Naive B cell (primary cell): ENCODE measurements at regions not wholly inside any gene's neighbourhood (a gene's known extent, or its start where the extent isn't known, plus 50 kb on each side); places are given as distances from the start of the nearest gene placed in this dataset.
"Not testable (repeated sequence)": the region's sequence is repeated elsewhere in the genome, so short reads cannot be mapped to it uniquely, and the experiment has no call there.

ENCODE experiments used
- ATAC-seq, 2 donors: fragments of 150-1000 bp; cut with Tn5 transposase; 2 replicates each; pipeline ENCODE4 v1.10.0; 2021; ENCODE audit warnings: low read depth in 2 of 2, mild to moderate bottlenecking in 2 of 2, moderate library complexity in 2 of 2
- DNase-seq: peaks from one replicate; pipeline ENCODE4 v3.0.0; 2022
- H3K27ac Mint-ChIP-seq, 6 donors: one replicate each; pipeline ENCODE4 v1.8.0; 2020 to 2022; ENCODE audit warnings: mild to moderate bottlenecking in 6 of 6, mixed read lengths in 6 of 6, moderate library complexity in 5 of 6, inconsistent platforms in 2 of 6
- H3K27me3 Mint-ChIP-seq, 3 donors: one replicate each; pipeline ENCODE4 v1.8.0; 2021 to 2022; ENCODE audit warnings: mixed read lengths in 3 of 3, mild to moderate bottlenecking in 1 of 3
- H3K36me3 Mint-ChIP-seq, 2 donors: one replicate each; pipeline ENCODE4 v1.8.0; 2020 to 2022; ENCODE audit warnings: mixed read lengths in 2 of 2, inconsistent platforms in 1 of 2, mild to moderate bottlenecking in 1 of 2
- H3K4me1 Mint-ChIP-seq, 3 donors: one replicate each; pipeline ENCODE4 v1.8.0; 2020 to 2022; ENCODE audit warnings: mixed read lengths in 3 of 3, inconsistent platforms in 1 of 3, mild to moderate bottlenecking in 1 of 3, moderate library complexity in 1 of 3
- H3K4me3 Mint-ChIP-seq, 8 donors: one replicate each; pipeline ENCODE4 v1.8.0; 2020 to 2022; ENCODE audit warnings: mild to moderate bottlenecking in 8 of 8, mixed read lengths in 8 of 8, moderate library complexity in 8 of 8, inconsistent platforms in 2 of 8
- H3K9me3 Mint-ChIP-seq, 7 donors: one replicate each; pipeline ENCODE4 v1.8.0; 2020 to 2022; ENCODE audit warnings: mixed read lengths in 7 of 7, mild to moderate bottlenecking in 5 of 7, inconsistent platforms in 2 of 7, moderate library complexity in 1 of 7

DNA sequence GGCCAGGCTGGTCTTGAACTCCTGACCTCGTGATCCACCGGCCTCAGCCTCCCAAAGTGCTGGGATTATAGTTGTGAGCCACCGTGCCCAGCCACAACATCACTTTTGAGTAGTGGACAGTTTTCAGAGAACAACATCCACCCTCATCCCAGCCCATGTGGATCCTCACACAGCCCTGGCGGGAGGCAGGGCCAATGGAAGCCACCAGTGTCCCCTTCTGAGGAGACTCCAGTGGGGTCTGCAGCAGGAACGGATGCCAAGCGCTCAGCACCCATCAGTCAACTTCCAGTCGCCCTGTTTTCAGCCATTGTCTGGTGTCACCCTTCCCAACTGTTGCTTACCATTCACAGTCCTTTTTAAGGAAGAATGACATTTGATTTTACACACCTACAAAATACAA is 302.5 kb downstream of the BCL2L11 start:
- H3K4me1 Mint-ChIP-seq, result peaks cover 21 to 24% (median 23%) of the 10 kb centered on the region in 3 donors
- not testable (repeated sequence) for H3K9me3 Mint-ChIP-seq, H3K27ac Mint-ChIP-seq, H3K4me3 Mint-ChIP-seq, H3K36me3 Mint-ChIP-seq, DNase-seq, H3K27me3 Mint-ChIP-seq, ATAC-seq

DNA sequence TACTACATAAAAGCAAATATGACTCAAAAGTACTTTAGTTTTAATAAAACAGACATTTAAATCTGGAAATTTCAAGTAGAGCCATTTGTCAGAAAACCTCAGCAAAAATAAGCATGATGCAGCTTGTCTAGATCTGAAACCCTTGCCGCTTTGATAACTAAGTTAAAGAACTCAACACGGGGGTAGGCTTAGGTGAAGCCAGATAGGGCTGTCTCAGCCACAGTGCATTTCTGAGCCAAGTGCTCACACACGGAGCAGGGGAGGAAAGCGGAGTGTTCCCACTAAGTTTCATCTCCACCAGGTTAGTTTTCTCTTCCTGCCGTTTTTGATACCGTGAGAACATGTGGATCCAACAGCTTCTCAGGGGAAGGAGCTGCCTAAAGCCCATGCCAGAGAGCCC is 303.5 kb downstream of the BCL2L11 start:
- ATAC-seq, DNase-seq, H3K36me3 Mint-ChIP-seq, H3K9me3 Mint-ChIP-seq, H3K27ac Mint-ChIP-seq, H3K27me3 Mint-ChIP-seq, H3K4me3 Mint-ChIP-seq: not testable (repeated sequence)
- peaks cover 28 to 30% (median 30%) of the 10 kb centered on the region in 3 donors for H3K4me1 Mint-ChIP-seq

DNA sequence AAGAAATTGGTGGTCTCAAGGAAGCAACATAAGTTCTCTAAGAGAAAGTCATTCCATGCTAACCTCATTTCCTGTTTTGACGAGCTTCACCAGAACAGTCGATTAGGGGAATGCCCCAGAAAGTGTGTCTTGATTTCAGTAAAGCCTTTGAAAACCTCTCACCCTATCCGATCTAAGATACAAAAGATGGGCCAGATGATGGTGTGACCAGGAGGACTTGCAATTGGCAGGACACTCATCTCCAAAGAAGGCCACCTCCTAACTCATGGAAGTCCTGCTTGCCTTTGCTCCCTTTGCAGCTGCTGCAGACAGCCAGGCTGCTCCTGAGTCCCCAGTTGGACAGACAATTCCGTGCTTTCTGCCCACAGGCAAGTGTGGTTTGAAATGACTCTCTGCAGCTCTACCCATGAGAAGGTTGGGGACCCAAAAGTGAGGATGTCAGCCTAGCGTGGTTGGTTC is 304.2 kb downstream of the BCL2L11 start:
- H3K27me3 Mint-ChIP-seq, H3K9me3 Mint-ChIP-seq, DNase-seq, H3K36me3 Mint-ChIP-seq: not testable (repeated sequence)
- Mint-ChIP-seq H3K4me3 (peak overlapping the region in 1 of 8 donors; percentile 29), H3K4me1 (peaks cover 28 to 33% (median 30%) of the 10 kb centered on the region in 3 donors), H3K27ac (peak overlapping the region in 3 of 6 donors; percentile 12 to 89 (median 34))
- peak; percentile 71 to 75 for ATAC-seq

GRCh38 chr2:111425789-111426201 is 305.1 kb downstream of the BCL2L11 start:
- peak overlapping the region in 4 of 6 donors; percentile 60 to 89 (median 72) for H3K27ac Mint-ChIP-seq

DNA sequence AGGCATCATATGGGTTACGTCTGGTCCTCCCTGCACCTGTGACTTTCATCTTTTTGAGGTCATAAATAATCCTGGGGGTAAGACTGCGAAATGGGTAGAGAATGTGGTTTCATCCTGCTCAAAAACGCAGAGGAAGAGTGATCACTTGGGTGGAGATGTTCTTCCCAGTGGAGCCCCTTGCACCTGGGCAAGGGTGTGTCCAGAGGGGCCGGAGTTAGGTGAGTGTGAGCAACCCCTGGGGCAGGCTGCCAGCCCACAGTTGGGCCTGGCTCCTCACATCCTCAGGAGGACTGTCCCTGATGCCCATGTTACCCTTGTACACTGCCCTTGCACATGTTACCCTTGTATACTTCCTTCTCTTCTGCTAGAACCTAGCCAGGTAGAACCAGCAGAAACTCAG is 306.6 kb downstream of the BCL2L11 start:
- Mint-ChIP-seq H3K4me3 (peak overlapping the region in 5 of 8 donors; percentile 47 to 75 (median 56)), H3K4me1 (peaks cover 28 to 44% (median 28%) of the 10 kb centered on the region in 3 donors), H3K27ac (peak overlapping the region in 2 of 6 donors; percentile 73 to 91)
- DNase-seq, H3K36me3 Mint-ChIP-seq, ATAC-seq, H3K27me3 Mint-ChIP-seq, H3K9me3 Mint-ChIP-seq: not testable (repeated sequence)

More at GRCh38 chr2:111425789-111426201, 305.1 kb downstream of the BCL2L11 start:
- H3K36me3 Mint-ChIP-seq, H3K27me3 Mint-ChIP-seq, H3K9me3 Mint-ChIP-seq, DNase-seq, ATAC-seq: not testable (repeated sequence)
- peak overlapping the region in 2 of 8 donors; percentile 25 to 35 for H3K4me3 Mint-ChIP-seq
- peaks cover 26 to 34% (median 30%) of the 10 kb centered on the region in 3 donors for H3K4me1 Mint-ChIP-seq

- peak overlapping the region; percentile 26 to 82 (median 78) for H3K4me3 Mint-ChIP-seq
- not testable (repeated sequence) for H3K9me3 Mint-ChIP-seq, DNase-seq, H3K27me3 Mint-ChIP-seq, ATAC-seq, H3K36me3 Mint-ChIP-seq
- peak overlapping the region; percentile 88 to 95 (median 94) for H3K27ac Mint-ChIP-seq
- H3K4me1 Mint-ChIP-seq, result peaks cover 24 to 47% (median 31%) of the 10 kb centered on the region in 3 donors
Observed at GRCh38 chr2:111428915-111429314, 308.2 kb downstream of the BCL2L11 start.

GRCh38 chr2:111429353-111429752 is 308.6 kb downstream of the BCL2L11 start:
- peaks cover 24 to 49% (median 31%) of the 10 kb centered on the region in 3 donors for H3K4me1 Mint-ChIP-seq
- DNase-seq (peak; percentile 67), ATAC-seq (peak; percentile 56 to 67)
- H3K27ac Mint-ChIP-seq, result peak overlapping the region; percentile 84 to 95 (median 94)
- H3K27me3 Mint-ChIP-seq, H3K36me3 Mint-ChIP-seq, H3K9me3 Mint-ChIP-seq: not testable (repeated sequence)
- H3K4me3 Mint-ChIP-seq, result peak overlapping the region; percentile 26 to 82 (median 74)

GRCh38 chr2:111430817-111431661 is 310.3 kb downstream of the BCL2L11 start:
- Mint-ChIP-seq H3K27ac (peak overlapping the region; percentile 81 to 97 (median 94)), H3K4me1 (peaks cover 28 to 43% (median 29%) of the 10 kb centered on the region in 3 donors), H3K4me3 (peak overlapping the region; percentile 15 to 84 (median 58))
- ATAC-seq (peak; percentile 81 to 82), DNase-seq (peak; percentile 25)
- H3K36me3 Mint-ChIP-seq, H3K27me3 Mint-ChIP-seq, H3K9me3 Mint-ChIP-seq: not testable (repeated sequence)

DNA sequence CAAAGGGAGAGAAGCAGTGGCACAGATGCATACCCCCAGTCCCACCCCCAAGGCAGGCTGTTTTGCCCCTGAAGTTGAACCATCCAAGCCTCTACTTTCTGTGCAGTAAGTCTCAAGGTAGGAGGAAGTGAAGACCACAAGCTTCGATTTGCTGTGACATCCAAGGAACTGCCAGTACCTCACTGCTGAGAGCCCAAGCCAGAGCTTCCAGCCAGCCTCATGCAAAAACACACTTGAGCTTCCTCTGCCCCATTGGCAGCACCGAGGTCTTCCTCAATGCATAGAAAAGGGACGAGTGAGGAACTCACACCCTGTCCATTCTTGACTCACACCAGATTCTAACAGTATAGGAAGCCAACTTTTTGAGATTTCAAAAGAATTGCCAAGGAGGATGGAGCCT is 311.7 kb downstream of the BCL2L11 start:
- H3K4me3 Mint-ChIP-seq, result peak overlapping the region; percentile 47 to 82 (median 66)
- H3K4me1 Mint-ChIP-seq, result peaks cover 22 to 40% (median 26%) of the 10 kb centered on the region in 3 donors
- H3K36me3 Mint-ChIP-seq, H3K27me3 Mint-ChIP-seq, H3K9me3 Mint-ChIP-seq: not testable (repeated sequence)
- DNase-seq, result peak; percentile 39
- peak; percentile 18 to 20 for ATAC-seq
- H3K27ac Mint-ChIP-seq, result peak overlapping the region; percentile 91 to 96 (median 95)

DNA sequence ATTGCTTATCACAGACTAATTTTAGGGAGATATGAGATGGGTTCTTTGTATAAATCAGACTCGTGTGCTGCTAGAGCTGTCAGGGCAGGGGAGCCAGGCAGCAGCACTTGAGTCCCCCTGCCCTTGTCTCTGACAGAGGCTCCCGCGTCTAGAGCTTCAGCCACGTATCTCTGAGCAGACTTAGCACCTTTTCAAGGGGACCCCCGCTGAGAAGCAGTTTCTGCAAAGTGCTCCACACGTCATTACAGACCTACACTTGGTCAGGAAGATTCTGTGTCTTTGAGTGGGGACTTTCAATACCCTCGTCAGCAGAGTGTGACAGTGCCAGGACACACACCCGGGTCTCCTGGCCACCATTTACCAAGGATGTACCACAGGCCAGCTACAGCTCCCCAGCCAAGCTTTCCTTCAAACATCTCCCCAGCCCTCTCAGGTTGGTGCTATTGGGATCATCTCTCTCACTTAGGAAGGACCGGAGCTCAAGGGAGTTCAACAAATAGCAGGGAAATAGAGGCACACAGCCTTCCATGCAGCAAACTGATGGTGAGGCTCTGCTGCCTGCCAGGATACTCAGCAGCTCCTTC is 312.3 kb downstream of the BCL2L11 start:
- peak in 1 of 2 donors; percentile 29 for ATAC-seq
- not testable (repeated sequence) for H3K27me3 Mint-ChIP-seq, H3K36me3 Mint-ChIP-seq, H3K27ac Mint-ChIP-seq, H3K9me3 Mint-ChIP-seq, DNase-seq
- Mint-ChIP-seq H3K4me3 (peak overlapping the region in 3 of 8 donors; percentile 68 to 82 (median 72)), H3K4me1 (peaks cover 18 to 35% (median 21%) of the 10 kb centered on the region in 3 donors)

DNA sequence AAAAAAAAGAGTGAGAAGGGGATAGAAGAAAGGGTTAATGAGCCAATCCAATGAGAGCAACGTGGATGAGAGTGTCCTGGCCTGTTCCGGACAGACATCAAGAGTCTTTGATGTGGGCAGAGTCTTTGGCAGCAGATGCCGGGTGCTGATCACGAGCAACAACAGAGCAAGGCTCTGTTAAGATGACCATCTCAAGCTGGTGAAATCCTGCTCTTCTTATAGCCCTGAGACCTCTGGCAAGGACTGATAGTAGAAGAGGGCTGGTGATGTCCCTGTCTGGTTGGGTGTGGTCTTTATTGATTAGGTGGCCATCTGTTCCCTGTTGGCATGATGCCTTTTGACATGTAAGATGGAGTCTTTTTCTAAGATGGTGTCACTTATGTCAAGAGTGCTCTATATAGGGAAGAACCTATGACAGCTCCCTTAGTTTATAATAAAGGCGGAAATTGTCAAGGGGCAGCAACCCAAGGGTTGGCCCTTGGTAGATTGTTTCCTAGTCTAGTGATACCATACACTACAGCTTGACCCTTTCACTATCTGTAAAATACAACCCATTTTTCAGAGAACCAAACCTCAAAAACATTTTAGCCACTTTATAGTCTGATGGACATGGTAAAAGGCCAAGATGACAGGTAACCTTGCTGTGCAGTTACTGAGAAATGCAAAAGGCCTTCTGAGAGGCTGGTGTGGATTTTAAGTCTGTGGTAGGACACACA is 313.3 kb downstream of the BCL2L11 start:
- H3K4me1 Mint-ChIP-seq, result peaks cover 11 to 25% (median 11%) of the 10 kb centered on the region in 3 donors
- not testable (repeated sequence) for DNase-seq, ATAC-seq, H3K27me3 Mint-ChIP-seq, H3K9me3 Mint-ChIP-seq, H3K36me3 Mint-ChIP-seq
- H3K4me3 Mint-ChIP-seq, result peak overlapping the region in 1 of 8 donors; percentile 54
- H3K27ac Mint-ChIP-seq, result peak overlapping the region in 2 of 6 donors; percentile 16 to 56

GRCh38 chr2:111434608-111434939 is 313.9 kb downstream of the BCL2L11 start:
- not testable (repeated sequence) for ATAC-seq, H3K4me3 Mint-ChIP-seq, H3K27me3 Mint-ChIP-seq, H3K27ac Mint-ChIP-seq, H3K9me3 Mint-ChIP-seq, DNase-seq, H3K36me3 Mint-ChIP-seq
- peaks cover 10 to 20% (median 11%) of the 10 kb centered on the region in 3 donors for H3K4me1 Mint-ChIP-seq
